ENCODE measurements at regions not wholly inside any gene's neighbourhood (a gene's known extent, or its start where the extent isn't known, plus 50 kb on each side); places are given as distances from the start of the nearest gene placed in this dataset.

GRCh38 chr5:18152671-18153070 is 518.4 kb downstream of the TAF11L14 start:
- no peaks in the 10 kb centered on the region for H3K9me3 ChIP-seq (ENCODE audit: control insufficient read depth in 2 of 2, insufficient read depth in 1 of 2, low read depth in 1 of 2, low read length in 1 of 2)
- H3K4me3 ChIP-seq (ENCODE audit: low read depth in 1 of 2, low read length in 2 of 2), result no peak overlapping the region
- H3K27ac ChIP-seq (ENCODE audit: low read depth in 2 of 2, low read length in 1 of 2), result no peak overlapping the region
- no peaks in the 10 kb centered on the region for H3K4me1 ChIP-seq (ENCODE audit: control insufficient read depth in 2 of 2, insufficient read depth in 2 of 2, low read length in 1 of 2)
- no peaks in the 10 kb centered on the region for H3K27me3 ChIP-seq (ENCODE audit: control insufficient read depth in 1 of 2, insufficient read depth in 2 of 2, low read length in 2 of 2)
- 69 to 92% methylated on average over 2 of the region's 2 CpGs for WGBS, 2 donors
- no peaks in the 10 kb centered on the region for H3K36me3 ChIP-seq (ENCODE audit: control insufficient read depth in 2 of 2, insufficient read depth in 2 of 2, low read length in 1 of 2)

- WGBS, 2 donors, result 96 to 98% methylated on average over 2 of the region's 2 CpGs
Observed at GRCh38 chr5:18158166-18158565, 523.9 kb downstream of the TAF11L14 start.

GRCh38 chr5:18159331-18159730 is 525.1 kb downstream of the TAF11L14 start:
- Histone ChIP-seq H3K4me3 (ENCODE audit: low read depth in 1 of 2, low read length in 2 of 2) (no peak overlapping the region), H3K36me3 (ENCODE audit: control insufficient read depth in 2 of 2, insufficient read depth in 2 of 2, low read length in 1 of 2) (no peaks in the 10 kb centered on the region), H3K4me1 (ENCODE audit: control insufficient read depth in 2 of 2, insufficient read depth in 2 of 2, low read length in 1 of 2) (no peaks in the 10 kb centered on the region), H3K27ac (ENCODE audit: low read depth in 2 of 2, low read length in 1 of 2) (no peak overlapping the region), H3K27me3 (ENCODE audit: control insufficient read depth in 1 of 2, insufficient read depth in 2 of 2, low read length in 2 of 2) (no peaks in the 10 kb centered on the region), H3K9me3 (ENCODE audit: control insufficient read depth in 2 of 2, insufficient read depth in 1 of 2, low read depth in 1 of 2, low read length in 1 of 2) (peaks cover 3 to 5% of the 10 kb centered on the region in 2 donors)
- 63 to 65% methylated on average over 1 of the region's 1 CpG for WGBS, 2 donors

More at GRCh38 chr5:18158166-18158565, 523.9 kb downstream of the TAF11L14 start:
- Histone ChIP-seq H3K36me3 (ENCODE audit: control insufficient read depth in 2 of 2, insufficient read depth in 2 of 2, low read length in 1 of 2) (no peaks in the 10 kb centered on the region), H3K4me3 (ENCODE audit: low read depth in 1 of 2, low read length in 2 of 2) (no peak overlapping the region), H3K27me3 (ENCODE audit: control insufficient read depth in 1 of 2, insufficient read depth in 2 of 2, low read length in 2 of 2) (no peaks in the 10 kb centered on the region), H3K4me1 (ENCODE audit: control insufficient read depth in 2 of 2, insufficient read depth in 2 of 2, low read length in 1 of 2) (no peaks in the 10 kb centered on the region), H3K27ac (ENCODE audit: low read depth in 2 of 2, low read length in 1 of 2) (no peak overlapping the region), H3K9me3 (ENCODE audit: control insufficient read depth in 2 of 2, insufficient read depth in 1 of 2, low read depth in 1 of 2, low read length in 1 of 2) (peaks cover 3 to 5% of the 10 kb centered on the region in 2 donors)

- 67 to 75% methylated on average over 3 of the region's 3 CpGs for WGBS, 2 donors
- Histone ChIP-seq H3K4me1 (ENCODE audit: control insufficient read depth in 2 of 2, insufficient read depth in 2 of 2, low read length in 1 of 2) (no peaks in the 10 kb centered on the region), H3K4me3 (ENCODE audit: low read depth in 1 of 2, low read length in 2 of 2) (no peak overlapping the region), H3K27me3 (ENCODE audit: control insufficient read depth in 1 of 2, insufficient read depth in 2 of 2, low read length in 2 of 2) (no peaks in the 10 kb centered on the region), H3K9me3 (ENCODE audit: control insufficient read depth in 2 of 2, insufficient read depth in 1 of 2, low read depth in 1 of 2, low read length in 1 of 2) (peaks cover 0 to 4% of the 10 kb centered on the region in 2 donors), H3K27ac (ENCODE audit: low read depth in 2 of 2, low read length in 1 of 2) (no peak overlapping the region), H3K36me3 (ENCODE audit: control insufficient read depth in 2 of 2, insufficient read depth in 2 of 2, low read length in 1 of 2) (no peaks in the 10 kb centered on the region)
Observed at GRCh38 chr5:18171684-18172083, 537.4 kb downstream of the TAF11L14 start.

- Histone ChIP-seq H3K36me3 (ENCODE audit: control insufficient read depth in 2 of 2, insufficient read depth in 2 of 2, low read length in 1 of 2) (no peaks in the 10 kb centered on the region), H3K27ac (ENCODE audit: low read depth in 2 of 2, low read length in 1 of 2) (no peak overlapping the region), H3K4me3 (ENCODE audit: low read depth in 1 of 2, low read length in 2 of 2) (no peak overlapping the region), H3K27me3 (ENCODE audit: control insufficient read depth in 1 of 2, insufficient read depth in 2 of 2, low read length in 2 of 2) (no peaks in the 10 kb centered on the region), H3K4me1 (ENCODE audit: control insufficient read depth in 2 of 2, insufficient read depth in 2 of 2, low read length in 1 of 2) (no peaks in the 10 kb centered on the region), H3K9me3 (ENCODE audit: control insufficient read depth in 2 of 2, insufficient read depth in 1 of 2, low read depth in 1 of 2, low read length in 1 of 2) (no peaks in the 10 kb centered on the region)
- WGBS, 2 donors, result 47 to 56% methylated on average over 3 of the region's 3 CpGs
Observed at GRCh38 chr5:18179579-18179978, 545.3 kb downstream of the TAF11L14 start.

GRCh38 chr5:18181575-18181974 is 547.3 kb downstream of the TAF11L14 start:
- Histone ChIP-seq H3K27ac (ENCODE audit: low read depth in 2 of 2, low read length in 1 of 2) (no peak overlapping the region), H3K9me3 (ENCODE audit: control insufficient read depth in 2 of 2, insufficient read depth in 1 of 2, low read depth in 1 of 2, low read length in 1 of 2) (no peaks in the 10 kb centered on the region), H3K27me3 (ENCODE audit: control insufficient read depth in 1 of 2, insufficient read depth in 2 of 2, low read length in 2 of 2) (no peaks in the 10 kb centered on the region), H3K4me1 (ENCODE audit: control insufficient read depth in 2 of 2, insufficient read depth in 2 of 2, low read length in 1 of 2) (no peaks in the 10 kb centered on the region), H3K4me3 (ENCODE audit: low read depth in 1 of 2, low read length in 2 of 2) (no peak overlapping the region), H3K36me3 (ENCODE audit: control insufficient read depth in 2 of 2, insufficient read depth in 2 of 2, low read length in 1 of 2) (no peaks in the 10 kb centered on the region)
- 54 to 55% methylated on average over 1 of the region's 1 CpG for WGBS, 2 donors

- 51 to 54% methylated on average over 2 of the region's 2 CpGs for WGBS, 2 donors
- no peak overlapping the region for H3K4me3 ChIP-seq (ENCODE audit: low read depth in 1 of 2, low read length in 2 of 2)
- no peak overlapping the region for H3K27ac ChIP-seq (ENCODE audit: low read depth in 2 of 2, low read length in 1 of 2)
- peaks cover 2 to 3% of the 10 kb centered on the region in 2 donors for H3K9me3 ChIP-seq (ENCODE audit: control insufficient read depth in 2 of 2, insufficient read depth in 1 of 2, low read depth in 1 of 2, low read length in 1 of 2)
- H3K36me3 ChIP-seq (ENCODE audit: control insufficient read depth in 2 of 2, insufficient read depth in 2 of 2, low read length in 1 of 2), result no peaks in the 10 kb centered on the region
- no peaks in the 10 kb centered on the region for H3K4me1 ChIP-seq (ENCODE audit: control insufficient read depth in 2 of 2, insufficient read depth in 2 of 2, low read length in 1 of 2)
- H3K27me3 ChIP-seq (ENCODE audit: control insufficient read depth in 1 of 2, insufficient read depth in 2 of 2, low read length in 2 of 2), result no peaks in the 10 kb centered on the region
Observed at GRCh38 chr5:18195910-18196309, 561.6 kb downstream of the TAF11L14 start.

GRCh38 chr5:18197734-18198133 is 563.5 kb downstream of the TAF11L14 start:
- no peaks in the 10 kb centered on the region for H3K36me3 ChIP-seq (ENCODE audit: control insufficient read depth in 2 of 2, insufficient read depth in 2 of 2, low read length in 1 of 2)
- no peaks in the 10 kb centered on the region for H3K4me1 ChIP-seq (ENCODE audit: control insufficient read depth in 2 of 2, insufficient read depth in 2 of 2, low read length in 1 of 2)
- H3K9me3 ChIP-seq (ENCODE audit: control insufficient read depth in 2 of 2, insufficient read depth in 1 of 2, low read depth in 1 of 2, low read length in 1 of 2), result peaks cover 2 to 3% of the 10 kb centered on the region in 2 donors
- no peak overlapping the region for H3K27ac ChIP-seq (ENCODE audit: low read depth in 2 of 2, low read length in 1 of 2)
- WGBS, 2 donors, result 68 to 72% methylated on average over 2 of the region's 2 CpGs
- no peaks in the 10 kb centered on the region for H3K27me3 ChIP-seq (ENCODE audit: control insufficient read depth in 1 of 2, insufficient read depth in 2 of 2, low read length in 2 of 2)
- no peak overlapping the region for H3K4me3 ChIP-seq (ENCODE audit: low read depth in 1 of 2, low read length in 2 of 2)

GRCh38 chr5:18202164-18202563 is 567.9 kb downstream of the TAF11L14 start:
- no peak overlapping the region for H3K27ac ChIP-seq (ENCODE audit: low read depth in 2 of 2, low read length in 1 of 2)
- H3K27me3 ChIP-seq (ENCODE audit: control insufficient read depth in 1 of 2, insufficient read depth in 2 of 2, low read length in 2 of 2), result no peaks in the 10 kb centered on the region
- no peaks in the 10 kb centered on the region for H3K4me1 ChIP-seq (ENCODE audit: control insufficient read depth in 2 of 2, insufficient read depth in 2 of 2, low read length in 1 of 2)
- H3K4me3 ChIP-seq (ENCODE audit: low read depth in 1 of 2, low read length in 2 of 2), result no peak overlapping the region
- peaks cover 2 to 3% of the 10 kb centered on the region in 2 donors for H3K9me3 ChIP-seq (ENCODE audit: control insufficient read depth in 2 of 2, insufficient read depth in 1 of 2, low read depth in 1 of 2, low read length in 1 of 2)
- H3K36me3 ChIP-seq (ENCODE audit: control insufficient read depth in 2 of 2, insufficient read depth in 2 of 2, low read length in 1 of 2), result no peaks in the 10 kb centered on the region
- WGBS, 2 donors, result 88 to 89% methylated on average over 2 of the region's 2 CpGs

- H3K27me3 ChIP-seq (ENCODE audit: control insufficient read depth in 1 of 2, insufficient read depth in 2 of 2, low read length in 2 of 2), result no peaks in the 10 kb centered on the region
Observed at GRCh38 chr5:18203296-18203695, 569.0 kb downstream of the TAF11L14 start.

More at GRCh38 chr5:18203296-18203695, 569.0 kb downstream of the TAF11L14 start:
- no peaks in the 10 kb centered on the region for H3K36me3 ChIP-seq (ENCODE audit: control insufficient read depth in 2 of 2, insufficient read depth in 2 of 2, low read length in 1 of 2)
- H3K4me1 ChIP-seq (ENCODE audit: control insufficient read depth in 2 of 2, insufficient read depth in 2 of 2, low read length in 1 of 2), result no peaks in the 10 kb centered on the region
- H3K9me3 ChIP-seq (ENCODE audit: control insufficient read depth in 2 of 2, insufficient read depth in 1 of 2, low read depth in 1 of 2, low read length in 1 of 2), result peaks cover 0 to 1% of the 10 kb centered on the region in 2 donors
- no peak overlapping the region for H3K4me3 ChIP-seq (ENCODE audit: low read depth in 1 of 2, low read length in 2 of 2)
- H3K27ac ChIP-seq (ENCODE audit: low read depth in 2 of 2, low read length in 1 of 2), result no peak overlapping the region
- 41 to 44% methylated on average over 1 of the region's 1 CpG for WGBS, 2 donors

Data from esophagus (tissue), 2 donors.